ENCODE measurements at regions not wholly inside any gene's neighbourhood (a gene's known extent, or its start where the extent isn't known, plus 50 kb on each side); places are given as distances from the start of the nearest gene placed in this dataset.

DNA sequence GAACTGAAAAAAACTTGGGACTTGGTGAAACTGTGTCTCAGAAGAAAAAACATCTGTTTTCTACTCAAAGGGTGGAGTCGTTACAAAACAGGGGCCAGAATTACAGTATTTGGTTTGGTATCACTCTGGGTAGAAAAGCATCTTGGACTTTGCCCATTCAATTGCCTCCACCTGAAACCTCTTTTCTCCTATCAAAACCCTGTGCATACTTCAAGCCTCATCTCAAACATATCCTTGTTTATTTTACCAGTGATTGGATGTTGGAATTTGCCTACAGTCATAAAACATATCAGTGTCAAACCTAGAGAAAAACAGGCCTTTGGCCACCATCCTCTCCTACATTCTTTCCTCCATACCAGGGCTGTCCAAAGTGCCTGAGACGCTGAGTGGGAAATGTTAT lies 281.5 kb downstream of the PLPP3 start:
- in situ Hi-C loops (cut with MboI; ENCODE audit: low sequenced_read_pairs, unreplicated experiment), result no loop called here
- TF ChIP-seq, protein P1, sequence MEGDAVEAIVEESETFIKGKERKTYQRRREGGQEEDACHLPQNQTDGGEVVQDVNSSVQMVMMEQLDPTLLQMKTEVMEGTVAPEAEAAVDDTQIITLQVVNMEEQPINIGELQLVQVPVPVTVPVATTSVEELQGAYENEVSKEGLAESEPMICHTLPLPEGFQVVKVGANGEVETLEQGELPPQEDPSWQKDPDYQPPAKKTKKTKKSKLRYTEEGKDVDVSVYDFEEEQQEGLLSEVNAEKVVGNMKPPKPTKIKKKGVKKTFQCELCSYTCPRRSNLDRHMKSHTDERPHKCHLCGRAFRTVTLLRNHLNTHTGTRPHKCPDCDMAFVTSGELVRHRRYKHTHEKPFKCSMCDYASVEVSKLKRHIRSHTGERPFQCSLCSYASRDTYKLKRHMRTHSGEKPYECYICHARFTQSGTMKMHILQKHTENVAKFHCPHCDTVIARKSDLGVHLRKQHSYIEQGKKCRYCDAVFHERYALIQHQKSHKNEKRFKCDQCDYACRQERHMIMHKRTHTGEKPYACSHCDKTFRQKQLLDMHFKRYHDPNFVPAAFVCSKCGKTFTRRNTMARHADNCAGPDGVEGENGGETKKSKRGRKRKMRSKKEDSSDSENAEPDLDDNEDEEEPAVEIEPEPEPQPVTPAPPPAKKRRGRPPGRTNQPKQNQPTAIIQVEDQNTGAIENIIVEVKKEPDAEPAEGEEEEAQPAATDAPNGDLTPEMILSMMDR (IDR thresholded peaks at IDR 0.05; ENCODE audit: borderline replicate concordance, control extremely low read depth, extremely low read depth, insufficient read depth, missing control alignments), result no peak
- DNase-seq (ENCODE audit: low spot score), result no peak

DNA sequence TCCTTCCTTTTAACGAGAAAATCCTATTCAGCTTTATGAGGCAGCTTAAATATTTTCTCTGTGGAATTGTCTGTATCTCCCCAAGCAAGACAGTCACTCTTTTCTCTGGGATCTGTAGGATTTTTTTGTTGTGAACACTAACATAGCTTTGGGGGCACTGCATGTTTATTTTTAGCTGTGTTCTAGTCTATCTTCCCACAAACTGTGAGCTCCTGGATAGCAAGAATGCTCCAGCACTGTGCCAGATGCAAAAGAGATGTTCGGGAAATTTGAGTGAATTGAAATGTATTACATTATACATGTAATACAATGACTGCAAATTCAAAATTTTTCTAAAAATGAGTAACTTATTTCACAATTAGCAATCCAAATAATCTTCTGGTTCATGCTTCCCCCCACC lies 282.2 kb downstream of the PLPP3 start:
- in situ Hi-C loops (cut with MboI; ENCODE audit: low sequenced_read_pairs, unreplicated experiment), result no loop called here
- TF ChIP-seq, protein P1 (IDR thresholded peaks at IDR 0.05; ENCODE audit: borderline replicate concordance, control extremely low read depth, extremely low read depth, insufficient read depth, missing control alignments), result no peak
- DNase-seq (ENCODE audit: low spot score), result no peak

DNA sequence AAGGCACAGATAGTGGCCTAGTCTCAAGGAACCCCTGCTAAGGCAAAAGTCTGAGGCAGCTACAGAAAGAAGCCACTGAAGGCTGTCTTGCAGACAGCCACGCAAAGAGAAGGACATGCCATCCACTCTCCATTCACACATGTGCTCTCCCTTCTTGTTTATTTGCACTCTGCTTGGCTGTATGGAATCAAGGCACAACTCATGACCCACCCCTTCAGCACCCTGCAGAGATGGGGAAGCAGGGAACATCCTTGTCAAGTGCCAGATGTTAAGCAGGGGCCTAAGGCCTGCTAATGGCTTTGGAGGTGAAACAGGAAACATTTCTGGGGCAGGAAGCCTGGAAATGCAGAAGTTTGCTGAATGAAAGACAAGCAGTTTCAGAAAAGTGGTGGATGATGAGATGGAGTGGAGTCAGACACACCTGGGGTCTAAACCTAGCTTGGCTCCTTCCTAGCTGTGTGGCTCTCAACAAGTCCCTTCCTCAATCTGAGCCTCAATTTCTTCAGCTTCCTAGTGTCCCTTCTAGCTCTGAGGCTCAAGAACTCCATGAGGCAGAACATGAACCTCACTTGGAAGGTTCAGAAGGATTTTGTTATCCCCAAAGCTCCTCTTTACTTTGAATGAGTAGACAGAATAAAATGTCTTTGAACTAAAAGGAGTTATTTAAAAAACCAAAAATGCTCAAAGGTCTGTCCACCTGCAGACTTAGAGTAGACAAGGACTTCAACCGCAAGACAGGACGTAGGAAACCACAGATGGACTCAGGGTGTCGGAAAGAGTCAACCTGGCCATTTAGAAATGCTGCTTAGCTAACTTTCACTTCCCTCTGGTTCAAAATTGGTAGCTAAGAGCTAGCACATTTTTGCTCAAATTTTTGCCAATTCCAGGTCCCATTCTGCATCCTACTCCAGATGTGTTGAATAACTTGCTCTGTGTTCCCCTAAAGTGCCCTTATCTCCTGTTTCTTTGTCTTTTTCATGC lies 283.1 kb downstream of the PLPP3 start:
- DNase-seq (ENCODE audit: low spot score), result no peak

DNA sequence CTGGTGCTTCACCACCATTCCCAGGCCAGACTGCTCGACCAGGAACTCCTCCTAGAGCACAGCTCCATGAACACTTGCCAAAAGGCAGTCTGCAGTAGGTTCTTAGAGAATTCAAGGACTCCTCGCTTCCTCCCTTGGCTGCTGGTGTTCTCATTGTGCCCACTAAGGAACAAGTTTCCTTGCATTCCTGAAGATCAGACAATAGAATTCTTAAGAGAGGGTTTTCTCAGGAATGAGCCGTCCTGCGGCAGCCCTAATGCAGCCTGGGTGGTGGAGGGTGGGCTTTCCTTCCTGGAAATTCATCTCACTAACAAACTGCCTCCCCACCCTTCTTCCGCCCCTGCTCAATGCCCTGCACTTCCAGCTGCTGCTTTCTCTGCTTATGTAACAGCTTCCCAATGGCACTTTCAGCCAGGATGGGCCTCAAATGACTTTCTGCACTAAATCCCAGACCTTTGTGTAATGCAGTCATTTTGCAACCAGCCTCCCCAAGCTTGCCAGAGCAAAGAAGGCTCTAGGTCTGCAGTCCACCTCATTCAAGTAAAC lies 287.9 kb downstream of the PLPP3 start:
- in situ Hi-C loops (cut with MboI; ENCODE audit: low sequenced_read_pairs, unreplicated experiment), result no loop called here
- DNase-seq (ENCODE audit: low spot score), result no peak
- TF ChIP-seq, protein P1 (IDR thresholded peaks at IDR 0.05; ENCODE audit: borderline replicate concordance, control extremely low read depth, extremely low read depth, insufficient read depth, missing control alignments), result no peak

More for the DNA sequence above, 283.1 kb downstream of the PLPP3 start:
- in situ Hi-C loops (cut with MboI; ENCODE audit: low sequenced_read_pairs, unreplicated experiment), result no loop called here
- TF ChIP-seq, protein P1 (IDR thresholded peaks at IDR 0.05; ENCODE audit: borderline replicate concordance, control extremely low read depth, extremely low read depth, insufficient read depth, missing control alignments), result no peak

DNA sequence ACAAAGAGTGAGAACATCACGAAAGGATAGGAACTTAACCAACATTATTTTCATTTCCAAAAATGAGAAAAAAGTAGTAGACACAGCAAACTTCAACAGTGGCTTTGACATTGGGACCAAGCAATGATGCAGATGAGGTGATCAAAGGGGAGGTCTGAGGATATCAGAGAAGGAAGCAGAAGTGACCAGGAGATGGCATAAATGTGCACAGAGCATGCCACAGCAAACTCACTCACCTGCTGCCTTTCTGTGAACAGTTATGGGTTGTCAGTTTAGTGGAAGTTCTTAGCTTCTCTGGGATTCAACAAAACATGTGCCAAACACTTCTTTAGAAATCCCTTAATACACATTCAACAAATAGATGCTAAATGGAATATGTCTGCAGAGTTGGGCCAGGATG lies 290.1 kb downstream of the PLPP3 start:
- in situ Hi-C loops (cut with MboI; ENCODE audit: low sequenced_read_pairs, unreplicated experiment), result no loop called here
- TF ChIP-seq, protein P1 (IDR thresholded peaks at IDR 0.05; ENCODE audit: borderline replicate concordance, control extremely low read depth, extremely low read depth, insufficient read depth, missing control alignments), result no peak
- DNase-seq (ENCODE audit: low spot score), result no peak

DNA sequence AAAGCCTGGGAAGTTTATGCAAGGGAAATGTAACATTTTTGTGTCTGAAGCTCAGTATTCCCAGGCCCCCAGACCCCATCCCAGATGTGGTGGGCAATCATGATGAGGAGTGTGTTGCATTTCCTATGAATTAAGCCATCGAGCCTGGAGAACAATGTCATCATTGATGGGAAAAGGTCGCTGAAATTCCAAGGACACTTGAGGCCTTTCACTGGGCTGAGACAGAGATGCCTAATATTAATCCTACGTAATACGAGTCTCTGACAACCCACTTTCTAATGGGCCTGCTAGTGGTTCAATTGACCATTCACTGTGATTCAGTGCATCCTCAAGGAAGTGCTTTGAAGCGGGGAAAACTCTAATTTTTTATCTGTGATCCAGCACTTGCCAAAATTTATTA lies 291.6 kb downstream of the PLPP3 start:
- in situ Hi-C loops (cut with MboI; ENCODE audit: low sequenced_read_pairs, unreplicated experiment), result no loop called here
- TF ChIP-seq, protein P1 (IDR thresholded peaks at IDR 0.05; ENCODE audit: borderline replicate concordance, control extremely low read depth, extremely low read depth, insufficient read depth, missing control alignments), result no peak
- no peak for DNase-seq (ENCODE audit: low spot score)

Data from GM13976 (cell line).